H9 (cell line): ENCODE measurements at regions not wholly inside any gene's neighbourhood (a gene's known extent, or its start where the extent isn't known, plus 50 kb on each side); places are given as distances from the start of the nearest gene placed in this dataset.

Experiments
- DNase-seq: peaks from one replicate; pipeline ENCODE4 v3.0.0-alpha.2; 2017
- H2AFZ ChIP-seq: one replicate; pipeline ENCODE4 v1.6.1; 2013; ENCODE audit warnings: mild to moderate bottlenecking, low read length, control low read depth, moderate library complexity
- H2AK5ac ChIP-seq: 2 replicates; pipeline ENCODE4 v1.6.1; 2013; ENCODE audit warnings: low read length, control low read depth, mixed read lengths; ENCODE audit not compliant: insufficient read length
- H2BK120ac ChIP-seq: one replicate; pipeline ENCODE4 v1.6.1; 2013; ENCODE audit warnings: low read depth, mild to moderate bottlenecking, low read length, control low read depth, inconsistent platforms; ENCODE audit not compliant: poor library complexity, severe bottlenecking
- H2BK12ac ChIP-seq: 2 replicates; pipeline ENCODE4 v1.6.1; 2013; ENCODE audit warnings: low read length, control low read depth, mixed read lengths, low read depth; ENCODE audit not compliant: insufficient read length
- H2BK15ac ChIP-seq: 2 replicates; pipeline ENCODE4 v1.6.1; 2013; ENCODE audit warnings: low read depth, low read length, control low read depth
- H2BK20ac ChIP-seq: one replicate; pipeline ENCODE4 v1.6.1; 2013; ENCODE audit warnings: low read depth, mild to moderate bottlenecking, low read length, control low read depth, inconsistent platforms; ENCODE audit not compliant: poor library complexity, severe bottlenecking
- H2BK5ac ChIP-seq: 2 replicates; pipeline ENCODE4 v1.6.1; 2013; ENCODE audit warnings: low read length, control low read depth, mixed read lengths; ENCODE audit not compliant: insufficient read length
- H3K14ac ChIP-seq: 2 replicates; pipeline ENCODE4 v1.6.1; 2013; ENCODE audit warnings: low read length, control low read depth; ENCODE audit not compliant: insufficient read depth
- H3K18ac ChIP-seq: 2 replicates; pipeline ENCODE4 v1.6.1; 2013; ENCODE audit warnings: low read depth, mild to moderate bottlenecking, mixed read lengths, low read length, control low read depth; ENCODE audit not compliant: insufficient read length
- H3K23ac ChIP-seq: 2 replicates; pipeline ENCODE4 v1.6.1; 2013; ENCODE audit warnings: low read length, control low read depth, mixed read lengths, low read depth; ENCODE audit not compliant: insufficient read length
- H3K23me2 ChIP-seq: 2 replicates; pipeline ENCODE4 v1.6.1; 2013; ENCODE audit warnings: low read depth, mild to moderate bottlenecking, mixed read lengths, low read length, control low read depth; ENCODE audit not compliant: insufficient read length, poor library complexity, severe bottlenecking
- H3K27ac ChIP-seq: 2 replicates; pipeline ENCODE4 v1.5.1; 2013; ENCODE audit warnings: low read length, control low read depth, mixed read lengths, low read depth; ENCODE audit not compliant: insufficient read length
- H3K27me3 ChIP-seq: 2 replicates; pipeline ENCODE4 v1.6.1; 2013; ENCODE audit warnings: low read length, control low read depth, inconsistent platforms; ENCODE audit not compliant: insufficient read depth
- H3K4ac ChIP-seq: 2 replicates; pipeline ENCODE4 v1.6.1; 2013; ENCODE audit warnings: low read depth, mild to moderate bottlenecking, control low read depth, inconsistent platforms, low read length, moderate library complexity
- H3K4me1 ChIP-seq: 2 replicates; pipeline ENCODE4 v1.6.1; 2013; ENCODE audit warnings: low read length, control low read depth, inconsistent platforms; ENCODE audit not compliant: insufficient read depth
- H3K4me2 ChIP-seq: 2 replicates; pipeline ENCODE4 v1.6.1; 2013; ENCODE audit warnings: low read length, control low read depth, mixed read lengths; ENCODE audit not compliant: insufficient read length, insufficient read depth
- H3K56ac ChIP-seq: 2 replicates; pipeline ENCODE4 v1.6.1; 2013; ENCODE audit warnings: low read depth, mild to moderate bottlenecking, mixed read lengths, low read length, control low read depth; ENCODE audit not compliant: insufficient read length
- H3K79me1 ChIP-seq: 2 replicates; pipeline ENCODE4 v1.6.1; 2013; ENCODE audit warnings: low read depth, mild to moderate bottlenecking, moderate library complexity, low read length, control low read depth, inconsistent platforms; ENCODE audit not compliant: insufficient read depth, poor library complexity, severe bottlenecking
- H3K79me2 ChIP-seq: 2 replicates; pipeline ENCODE4 v1.6.1; 2013; ENCODE audit warnings: low read length, control low read depth, inconsistent platforms; ENCODE audit not compliant: insufficient read depth
- H3K9ac ChIP-seq: 2 replicates; pipeline ENCODE4 v1.6.1; 2013; ENCODE audit warnings: low read length, control low read depth, mixed read lengths; ENCODE audit not compliant: insufficient read length; ENCODE audit errors: extremely low read depth
- H3K9me3 ChIP-seq: one replicate; pipeline ENCODE4 v1.6.1; 2013; ENCODE audit warnings: low read depth, low read length, inconsistent platforms; ENCODE audit not compliant: control insufficient read depth
- H3T11ph ChIP-seq: one replicate; pipeline ENCODE4 v1.6.1; 2013; ENCODE audit warnings: mild to moderate bottlenecking, low read length, control low read depth, inconsistent platforms
- H4K20me1 ChIP-seq: one replicate; pipeline ENCODE4 v1.6.1; 2013; ENCODE audit not compliant: control insufficient read depth, insufficient read length, insufficient read depth
- H4K5ac ChIP-seq: 2 replicates; pipeline ENCODE4 v1.6.1; 2013; ENCODE audit warnings: low read depth, mild to moderate bottlenecking, mixed read lengths, low read length, control low read depth; ENCODE audit not compliant: insufficient read length
- H4K8ac ChIP-seq: replicated peaks from 2 replicates; pipeline ENCODE4 v1.6.1; 2013; ENCODE audit warnings: low read length, control low read depth, mixed read lengths, low read depth; ENCODE audit not compliant: insufficient read length
- H4K91ac ChIP-seq: 2 replicates; pipeline ENCODE4 v1.6.1; 2013; ENCODE audit warnings: low read depth, mild to moderate bottlenecking, moderate library complexity, mixed read lengths, low read length, control low read depth; ENCODE audit not compliant: insufficient read length
- H3K27ac Mint-ChIP-seq, 3 experiments: 2 replicates in 2 of 3; 3 replicates in 1 of 3; pipeline ENCODE4 v1.8.0; 2020 to 2021; ENCODE audit warnings: mixed read lengths in 3 of 3, mild to moderate bottlenecking in 1 of 3, moderate library complexity in 1 of 3
- H3K27me3 Mint-ChIP-seq: 2 replicates; pipeline ENCODE4 v1.8.0; 2021; ENCODE audit warnings: low read depth, mild to moderate bottlenecking, moderate library complexity, mixed read lengths
- H3K36me3 Mint-ChIP-seq, 3 experiments: 2 replicates in 2 of 3; 3 replicates in 1 of 3; pipeline ENCODE4 v1.8.0; 2020 to 2021; ENCODE audit warnings: low read depth in 3 of 3, mixed read lengths in 3 of 3; ENCODE audit not compliant: insufficient read depth in 1 of 3
- H3K4me1 Mint-ChIP-seq, 2 experiments: 2 replicates each; pipeline ENCODE4 v1.8.0; 2020; ENCODE audit warnings: mixed read lengths in 2 of 2
- H3K4me3 Mint-ChIP-seq, 2 experiments: 2 replicates in 1 of 2; 3 replicates in 1 of 2; pipeline ENCODE4 v1.8.0; 2020 to 2021; ENCODE audit warnings: mild to moderate bottlenecking in 2 of 2, mixed read lengths in 2 of 2, moderate library complexity in 1 of 2
- H3K9me3 Mint-ChIP-seq, 2 experiments: 2 replicates in 1 of 2; 3 replicates in 1 of 2; pipeline ENCODE4 v1.8.0; 2020; ENCODE audit warnings: mild to moderate bottlenecking in 2 of 2, mixed read lengths in 2 of 2, moderate library complexity in 1 of 2
- WGBS: extraction: QIAGEN DNeasy Blood & Tissue Kit; methylation state at CpG from one replicate; pipeline ENCODE4 v1.1.7; 2013; ENCODE audit warnings: missing lambda C conversion rate, low lambda C conversion rate, mixed read lengths; ENCODE audit not compliant: insufficient read length; ENCODE audit errors: extremely low coverage; 5-methylcytosine and 5-hydroxymethylcytosine counted together
- TF ChIP-seq, protein P1 (sequence below): fragments of 200-600 bp; sonication (generic); conservative IDR thresholded peaks from 3 replicates; pipeline ENCODE4 v1.8.0; 2021; ENCODE audit warnings: antibody characterized with exemption, mild to moderate bottlenecking

DNA sequence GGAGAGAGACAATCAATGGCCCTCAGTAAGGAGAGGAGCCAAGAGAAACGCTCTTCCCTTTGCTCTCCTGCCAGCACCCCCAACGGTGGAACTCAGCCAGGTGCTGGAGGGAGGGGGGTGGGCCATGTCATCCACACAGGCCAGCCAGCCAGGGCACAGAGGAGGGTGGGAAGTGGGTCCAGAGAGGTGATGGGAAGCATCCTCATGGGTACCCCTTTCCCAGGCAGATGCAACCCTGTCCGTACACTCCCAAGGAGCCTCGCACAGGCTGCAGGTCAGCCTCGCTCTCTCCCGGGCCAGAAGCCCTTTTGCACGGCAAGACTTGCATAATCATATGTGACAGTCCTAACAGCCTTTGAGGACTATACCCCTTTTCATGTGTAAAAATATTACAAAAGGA, 142.0 kb upstream of the NAMPT start:
- H3K27me3 Mint-ChIP-seq = no peaks in the 10 kb centered on the region; the same call in none of the 2 replicates
- no peak overlapping the region for H3K4me3 Mint-ChIP-seq
- Histone ChIP-seq H3K14ac (no peak overlapping the region), H4K20me1 (no peaks in the 10 kb centered on the region), H3K4me2 (no peak overlapping the region), H3K18ac (no peak overlapping the region), H2AFZ (no peak overlapping the region), H3K27me3 (no peaks in the 10 kb centered on the region), H2BK12ac (no peak overlapping the region), H3K23ac (no peak overlapping the region), H2BK15ac (no peak overlapping the region), H3K79me1 (no peaks in the 10 kb centered on the region), H2BK5ac (no peak overlapping the region), H3K56ac (no peak overlapping the region), H3K79me2 (no peaks in the 10 kb centered on the region), H2BK20ac (no peak overlapping the region), H2AK5ac (no peak overlapping the region), H3K9ac (no peak overlapping the region), H2BK120ac (no peak overlapping the region), H3K27ac (no peak overlapping the region), H4K8ac (no peak overlapping the region), H3K4ac (no peak overlapping the region), H3K9me3 (no peaks in the 10 kb centered on the region), H3K4me1 (no peaks in the 10 kb centered on the region), H4K5ac (no peak overlapping the region), H3T11ph (no peak overlapping the region), H3K23me2 (no peaks in the 10 kb centered on the region), H4K91ac (no peak overlapping the region)
- TF ChIP-seq, protein P1, sequence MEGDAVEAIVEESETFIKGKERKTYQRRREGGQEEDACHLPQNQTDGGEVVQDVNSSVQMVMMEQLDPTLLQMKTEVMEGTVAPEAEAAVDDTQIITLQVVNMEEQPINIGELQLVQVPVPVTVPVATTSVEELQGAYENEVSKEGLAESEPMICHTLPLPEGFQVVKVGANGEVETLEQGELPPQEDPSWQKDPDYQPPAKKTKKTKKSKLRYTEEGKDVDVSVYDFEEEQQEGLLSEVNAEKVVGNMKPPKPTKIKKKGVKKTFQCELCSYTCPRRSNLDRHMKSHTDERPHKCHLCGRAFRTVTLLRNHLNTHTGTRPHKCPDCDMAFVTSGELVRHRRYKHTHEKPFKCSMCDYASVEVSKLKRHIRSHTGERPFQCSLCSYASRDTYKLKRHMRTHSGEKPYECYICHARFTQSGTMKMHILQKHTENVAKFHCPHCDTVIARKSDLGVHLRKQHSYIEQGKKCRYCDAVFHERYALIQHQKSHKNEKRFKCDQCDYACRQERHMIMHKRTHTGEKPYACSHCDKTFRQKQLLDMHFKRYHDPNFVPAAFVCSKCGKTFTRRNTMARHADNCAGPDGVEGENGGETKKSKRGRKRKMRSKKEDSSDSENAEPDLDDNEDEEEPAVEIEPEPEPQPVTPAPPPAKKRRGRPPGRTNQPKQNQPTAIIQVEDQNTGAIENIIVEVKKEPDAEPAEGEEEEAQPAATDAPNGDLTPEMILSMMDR = no peak
- H3K9me3 Mint-ChIP-seq = peaks cover 0 to 4% of the 10 kb centered on the region in 2 experiments; a peak in 1 of 5 replicates
- no peak for DNase-seq
- peaks cover 0 to 4% of the 10 kb centered on the region in 2 experiments; a peak in 2 of 4 replicates for H3K4me1 Mint-ChIP-seq
- no peaks in the 10 kb centered on the region; a peak in 1 of 7 replicates for H3K36me3 Mint-ChIP-seq
- 0 out of 7 replicates have a peak overlapping the region, but pooled peaks of 1 of the 3 experiments have one; percentile 23 for H3K27ac Mint-ChIP-seq
- WGBS = no CpG with 5 or more reads among the region's 7 CpGs
